ENCODE measurements at regions not wholly inside any gene's neighbourhood (a gene's known extent, or its start where the extent isn't known, plus 50 kb on each side); places are given as distances from the start of the nearest gene placed in this dataset.

DNA sequence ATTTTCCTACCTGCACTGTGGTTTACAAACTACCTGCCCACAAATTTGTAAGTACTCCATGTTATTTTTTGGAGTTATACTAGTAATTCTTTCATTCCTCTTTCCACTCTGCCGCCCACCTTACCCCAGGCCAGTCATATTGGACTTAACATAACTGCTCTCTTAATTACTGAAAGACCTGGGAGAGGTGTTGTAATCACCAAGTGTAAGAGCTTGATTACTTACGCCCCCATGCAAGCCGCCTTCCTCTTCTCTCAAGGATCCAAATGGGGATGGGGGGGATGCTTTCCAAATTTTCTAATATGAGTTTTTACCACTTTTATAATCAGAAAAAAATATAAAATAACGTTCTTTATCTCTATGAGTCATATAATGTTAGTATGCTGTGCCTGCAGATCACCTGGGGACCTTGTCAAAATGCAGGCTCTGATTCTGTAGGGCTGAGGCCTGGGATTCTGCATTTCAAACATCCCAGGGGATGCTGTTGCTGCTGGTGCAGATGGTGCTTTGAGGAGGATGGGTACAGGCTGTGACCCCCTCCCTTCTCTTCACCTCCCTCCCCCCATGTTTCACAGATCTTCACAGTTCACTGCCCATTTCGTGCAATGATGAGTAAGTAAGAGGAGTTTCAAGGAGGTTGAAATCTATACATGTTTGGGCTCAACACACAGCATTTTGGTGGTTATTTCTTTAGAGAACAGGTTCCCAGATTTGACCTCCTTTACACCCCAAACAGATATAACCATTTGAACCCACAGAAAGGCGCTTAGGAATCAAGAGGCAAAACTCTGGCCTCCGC lies 87.3 kb downstream of the SEC61B start:
- no peak for TF ChIP-seq POLR2A (IDR thresholded peaks at IDR 0.05)
- TF ChIP-seq POLR2AphosphoS5 (IDR thresholded peaks at IDR 0.05) = no peak
